ENCODE measurements at regions not wholly inside any gene's neighbourhood (a gene's known extent, or its start where the extent isn't known, plus 50 kb on each side); places are given as distances from the start of the nearest gene placed in this dataset.

- 88% methylated on average over 3 of the region's 3 CpGs for WGBS, 2 donors (ENCODE audit: low coverage in 1 of 2)
- ATAC-seq, result no peak
- TF ChIP-seq POLR2AphosphoS5 (IDR thresholded peaks at IDR 0.05) (no peak), POLR2A (IDR thresholded peaks at IDR 0.05) (no peak), CTCF (IDR thresholded peaks at IDR 0.05) (no peak), EP300 (IDR thresholded peaks at IDR 0.05) (no peak)
- no peak overlapping the region for H3K27ac ChIP-seq
- H3K4me3 ChIP-seq, result no peak overlapping the region
- peaks cover 0 to 4% (median 0%) of the 10 kb centered on the region in 3 donors for H3K9me3 ChIP-seq
- no peaks in the 10 kb centered on the region for H3K27me3 ChIP-seq
- no peaks in the 10 kb centered on the region for H3K4me1 ChIP-seq
- no peaks in the 10 kb centered on the region for H3K36me3 ChIP-seq
These were observed 1080.2 kb upstream of the NRXN1 start for GRCh38 chr2:52112141-52112540.

GRCh38 chr2:52107124-52107523, 1075.2 kb upstream of the NRXN1 start:
- WGBS, 2 donors (ENCODE audit: low coverage in 1 of 2), result 87 to 88% methylated on average over 5 to 6 of the region's 6 CpGs
- Histone ChIP-seq H3K27me3 (no peaks in the 10 kb centered on the region), H3K4me1 (no peaks in the 10 kb centered on the region), H3K27ac (no peak overlapping the region), H3K4me3 (no peak overlapping the region), H3K9me3 (peaks cover 0 to 4% (median 0%) of the 10 kb centered on the region in 3 donors), H3K36me3 (no peaks in the 10 kb centered on the region)
- no peak for ATAC-seq
- TF ChIP-seq POLR2AphosphoS5 (IDR thresholded peaks at IDR 0.05), result no peak

GRCh38 chr2:52097071-52097470, 1065.1 kb upstream of the NRXN1 start:
- Histone ChIP-seq H3K36me3 (no peaks in the 10 kb centered on the region), H3K4me3 (no peak overlapping the region), H3K4me1 (no peaks in the 10 kb centered on the region), H3K9me3 (no peaks in the 10 kb centered on the region), H3K27ac (no peak overlapping the region), H3K27me3 (no peaks in the 10 kb centered on the region)
- no peak for TF ChIP-seq CTCF (IDR thresholded peaks at IDR 0.05)
- TF ChIP-seq POLR2AphosphoS5 (IDR thresholded peaks at IDR 0.05), result no peak
- no peak for TF ChIP-seq EP300 (IDR thresholded peaks at IDR 0.05)
- no peak for TF ChIP-seq POLR2A (IDR thresholded peaks at IDR 0.05)
- WGBS, 2 donors (ENCODE audit: low coverage in 1 of 2), result 83 to 100% methylated on average over 2 to 4 of the region's 4 CpGs
- ATAC-seq, result no peak

GRCh38 chr2:52084759-52085158, 1052.8 kb upstream of the NRXN1 start:
- no peaks in the 10 kb centered on the region for H3K36me3 ChIP-seq
- 67 to 89% methylated on average over 1 of the region's 1 CpG for WGBS, 2 donors (ENCODE audit: low coverage in 1 of 2)
- H3K27me3 ChIP-seq, result no peaks in the 10 kb centered on the region
- no peak overlapping the region for H3K27ac ChIP-seq
- H3K4me3 ChIP-seq, result no peak overlapping the region
- H3K9me3 ChIP-seq, result no peaks in the 10 kb centered on the region
- H3K4me1 ChIP-seq, result no peaks in the 10 kb centered on the region
- no peak for ATAC-seq
- TF ChIP-seq POLR2A (IDR thresholded peaks at IDR 0.05) (no peak), POLR2AphosphoS5 (IDR thresholded peaks at IDR 0.05) (no peak)

- Histone ChIP-seq H3K27ac (no peak overlapping the region), H3K4me3 (no peak overlapping the region), H3K27me3 (no peaks in the 10 kb centered on the region), H3K36me3 (no peaks in the 10 kb centered on the region), H3K9me3 (no peaks in the 10 kb centered on the region), H3K4me1 (no peaks in the 10 kb centered on the region)
- no peak for ATAC-seq
- TF ChIP-seq POLR2A (IDR thresholded peaks at IDR 0.05) (no peak), POLR2AphosphoS5 (IDR thresholded peaks at IDR 0.05) (no peak), CTCF (IDR thresholded peaks at IDR 0.05) (no peak), EP300 (IDR thresholded peaks at IDR 0.05) (no peak)
These were observed 1051.3 kb upstream of the NRXN1 start for GRCh38 chr2:52083214-52083613.

- Histone ChIP-seq H3K4me3 (no peak overlapping the region), H3K36me3 (no peaks in the 10 kb centered on the region), H3K9me3 (no peaks in the 10 kb centered on the region), H3K27ac (no peak overlapping the region), H3K4me1 (no peaks in the 10 kb centered on the region), H3K27me3 (no peaks in the 10 kb centered on the region)
- ATAC-seq, result no peak
- no peak for TF ChIP-seq POLR2A (IDR thresholded peaks at IDR 0.05)
- no peak for TF ChIP-seq POLR2AphosphoS5 (IDR thresholded peaks at IDR 0.05)
These were observed 1050.7 kb upstream of the NRXN1 start for GRCh38 chr2:52082646-52083045.

GRCh38 chr2:52079602-52080001, 1047.7 kb upstream of the NRXN1 start:
- TF ChIP-seq POLR2A (IDR thresholded peaks at IDR 0.05) (no peak), CTCF (IDR thresholded peaks at IDR 0.05) (no peak), EP300 (IDR thresholded peaks at IDR 0.05) (no peak), POLR2AphosphoS5 (IDR thresholded peaks at IDR 0.05) (no peak)
- no peak for ATAC-seq
- Histone ChIP-seq H3K27ac (no peak overlapping the region), H3K4me1 (no peaks in the 10 kb centered on the region), H3K36me3 (no peaks in the 10 kb centered on the region), H3K4me3 (no peak overlapping the region), H3K9me3 (no peaks in the 10 kb centered on the region), H3K27me3 (no peaks in the 10 kb centered on the region)
- 79 to 87% methylated on average over 2 of the region's 2 CpGs for WGBS, 2 donors (ENCODE audit: low coverage in 1 of 2)
